Stimulated activated naive B cell treated with anti-CD40 and anti-IgM and Interleukin-4, amounts not matched to agents 10 μg/mL and 1 μg/mL and 100 μg/mL, for 72 hours (primary cell): ENCODE measurements at regions not wholly inside any gene's neighbourhood (a gene's known extent, or its start where the extent isn't known, plus 50 kb on each side); places are given as distances from the start of the nearest gene placed in this dataset.
"Not testable (repeated sequence)": the region's sequence is repeated elsewhere in the genome, so short reads cannot be mapped to it uniquely, and the experiment has no call there.

ENCODE experiments used
- ATAC-seq, 2 donors: fragments of 150-1000 bp; cut with Tn5 transposase; replicated peaks; 2 replicates each; pipeline ENCODE4 v1.10.0; 2021; ENCODE audit warnings: moderate library complexity in 1 of 2
- DNase-seq: peaks from one replicate; pipeline ENCODE4 v3.0.0; 2021
- H3K27ac Mint-ChIP-seq: one replicate; pipeline ENCODE4 v1.8.0; 2022; ENCODE audit warnings: mild to moderate bottlenecking, mixed read lengths
- H3K27me3 Mint-ChIP-seq, 2 donors: one replicate each; pipeline ENCODE4 v1.8.0; 2022; ENCODE audit warnings: mixed read lengths in 2 of 2
- H3K36me3 Mint-ChIP-seq, 2 donors: one replicate each; pipeline ENCODE4 v1.8.0; 2022; ENCODE audit warnings: mixed read lengths in 2 of 2, mild to moderate bottlenecking in 1 of 2
- H3K4me1 Mint-ChIP-seq, 2 donors: one replicate each; pipeline ENCODE4 v1.8.0; 2022; ENCODE audit warnings: mixed read lengths in 2 of 2, mild to moderate bottlenecking in 1 of 2
- H3K4me3 Mint-ChIP-seq, 2 donors: one replicate each; pipeline ENCODE4 v1.8.0; 2022; ENCODE audit warnings: mild to moderate bottlenecking in 2 of 2, mixed read lengths in 2 of 2, moderate library complexity in 1 of 2
- H3K9me3 Mint-ChIP-seq, 2 donors: one replicate each; pipeline ENCODE4 v1.8.0; 2022; ENCODE audit warnings: mixed read lengths in 2 of 2, mild to moderate bottlenecking in 1 of 2

DNA sequence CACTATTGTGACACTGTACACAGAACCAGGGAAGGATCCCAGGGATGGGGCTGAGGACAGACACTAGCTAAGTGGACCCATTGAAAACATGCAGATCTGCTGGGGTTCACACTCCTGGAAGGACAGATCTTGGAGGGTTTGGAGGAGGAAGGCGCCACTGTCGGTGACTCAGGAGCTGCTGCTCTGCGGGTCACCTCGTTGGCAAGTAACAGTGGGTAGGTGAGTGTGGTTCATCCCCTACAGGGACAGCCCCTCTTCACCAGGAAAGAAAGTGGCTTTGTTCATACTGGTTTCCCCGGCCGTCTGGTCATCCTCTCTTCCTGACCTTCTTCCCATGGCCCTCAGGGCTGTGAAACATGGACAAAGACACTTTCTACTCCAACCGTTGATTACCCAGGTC lies 100.3 kb downstream of the OR4M2 start:
- H3K27me3 Mint-ChIP-seq, H3K36me3 Mint-ChIP-seq, H3K4me1 Mint-ChIP-seq, H3K27ac Mint-ChIP-seq, H3K9me3 Mint-ChIP-seq, H3K4me3 Mint-ChIP-seq, DNase-seq, ATAC-seq: not testable (repeated sequence)

DNA sequence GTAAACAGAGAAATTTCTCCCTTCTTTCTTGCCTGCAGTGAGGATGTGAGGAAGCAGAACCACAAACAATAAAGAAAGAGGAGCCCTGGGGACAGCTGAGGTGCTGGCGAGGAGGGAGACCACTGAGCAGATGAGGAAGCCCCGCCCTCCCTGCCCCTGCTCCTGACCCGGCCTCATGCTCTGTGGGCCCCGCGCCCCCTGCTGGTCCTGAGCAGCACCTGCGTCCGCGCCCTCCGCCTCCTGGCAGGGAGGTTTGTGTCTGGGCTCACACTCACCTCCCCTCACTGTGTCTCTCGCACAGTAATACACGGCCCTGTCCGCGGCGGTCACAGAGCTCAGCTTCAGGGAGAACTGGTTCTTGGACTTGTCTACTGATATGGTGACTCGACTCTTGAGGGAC lies 104.4 kb downstream of the OR4M2 start:
- not testable (repeated sequence) for H3K36me3 Mint-ChIP-seq, DNase-seq, H3K4me3 Mint-ChIP-seq, H3K27me3 Mint-ChIP-seq, H3K9me3 Mint-ChIP-seq, H3K4me1 Mint-ChIP-seq, H3K27ac Mint-ChIP-seq
- peak in 1 of 2 donors; percentile 27 for ATAC-seq

DNA sequence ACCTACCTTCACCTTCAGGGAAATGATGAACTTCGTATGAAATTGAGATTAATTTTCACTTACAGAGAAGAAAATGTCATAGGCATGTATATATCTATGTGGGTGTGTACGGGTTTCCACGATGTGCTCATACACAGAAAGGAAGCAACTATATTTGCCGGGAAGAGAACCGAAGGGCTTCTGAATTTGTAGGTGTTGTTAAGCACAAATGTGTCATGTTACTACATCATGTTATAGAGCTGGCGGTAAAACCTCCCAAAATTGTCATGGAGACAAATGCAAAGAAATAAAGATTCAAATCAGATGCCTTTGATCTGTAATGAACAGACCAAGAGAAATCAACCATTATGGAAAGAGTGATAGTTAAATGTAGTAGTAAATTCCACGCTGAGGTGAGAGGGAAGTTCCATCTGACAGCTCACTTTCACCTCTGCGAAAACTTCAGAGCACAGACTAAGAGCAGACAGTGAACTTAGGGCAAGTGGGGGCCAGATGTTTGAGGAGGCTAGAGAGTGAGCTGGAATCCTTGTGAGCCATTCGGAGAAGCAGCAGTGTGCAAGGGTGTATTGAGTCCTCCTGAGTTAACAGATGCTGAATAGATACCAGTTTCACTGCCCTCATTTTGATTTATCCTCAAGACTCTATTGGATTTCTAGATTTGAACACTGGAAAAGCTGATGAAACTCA lies 106.7 kb downstream of the OR4M2 start:
- not testable (repeated sequence) for H3K9me3 Mint-ChIP-seq, H3K27ac Mint-ChIP-seq, DNase-seq

DNA sequence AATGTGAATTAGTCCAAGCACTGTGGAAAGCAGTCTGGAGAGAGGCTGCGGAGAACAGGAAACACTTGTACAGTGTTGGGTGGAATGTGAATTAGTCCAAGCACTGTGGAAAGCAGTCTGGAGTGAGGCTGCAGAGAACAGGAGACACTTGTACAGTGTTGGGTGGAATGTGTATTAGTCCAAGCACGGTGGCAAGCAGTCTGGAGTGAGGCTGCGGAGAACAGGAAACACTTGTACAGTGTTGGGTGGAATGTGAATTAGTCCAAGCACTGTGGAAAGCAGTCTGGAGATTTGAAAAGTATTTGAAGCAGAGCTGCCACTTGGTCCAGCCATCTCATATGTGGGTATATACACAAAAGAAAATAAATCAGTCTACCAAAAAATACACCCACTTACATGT lies 111.5 kb downstream of the OR4M2 start:
- not testable (repeated sequence) for ATAC-seq, H3K4me3 Mint-ChIP-seq

More for the DNA sequence above, 106.7 kb downstream of the OR4M2 start:
- not testable (repeated sequence) for H3K4me3 Mint-ChIP-seq, H3K27me3 Mint-ChIP-seq, H3K4me1 Mint-ChIP-seq, H3K36me3 Mint-ChIP-seq, ATAC-seq

DNA sequence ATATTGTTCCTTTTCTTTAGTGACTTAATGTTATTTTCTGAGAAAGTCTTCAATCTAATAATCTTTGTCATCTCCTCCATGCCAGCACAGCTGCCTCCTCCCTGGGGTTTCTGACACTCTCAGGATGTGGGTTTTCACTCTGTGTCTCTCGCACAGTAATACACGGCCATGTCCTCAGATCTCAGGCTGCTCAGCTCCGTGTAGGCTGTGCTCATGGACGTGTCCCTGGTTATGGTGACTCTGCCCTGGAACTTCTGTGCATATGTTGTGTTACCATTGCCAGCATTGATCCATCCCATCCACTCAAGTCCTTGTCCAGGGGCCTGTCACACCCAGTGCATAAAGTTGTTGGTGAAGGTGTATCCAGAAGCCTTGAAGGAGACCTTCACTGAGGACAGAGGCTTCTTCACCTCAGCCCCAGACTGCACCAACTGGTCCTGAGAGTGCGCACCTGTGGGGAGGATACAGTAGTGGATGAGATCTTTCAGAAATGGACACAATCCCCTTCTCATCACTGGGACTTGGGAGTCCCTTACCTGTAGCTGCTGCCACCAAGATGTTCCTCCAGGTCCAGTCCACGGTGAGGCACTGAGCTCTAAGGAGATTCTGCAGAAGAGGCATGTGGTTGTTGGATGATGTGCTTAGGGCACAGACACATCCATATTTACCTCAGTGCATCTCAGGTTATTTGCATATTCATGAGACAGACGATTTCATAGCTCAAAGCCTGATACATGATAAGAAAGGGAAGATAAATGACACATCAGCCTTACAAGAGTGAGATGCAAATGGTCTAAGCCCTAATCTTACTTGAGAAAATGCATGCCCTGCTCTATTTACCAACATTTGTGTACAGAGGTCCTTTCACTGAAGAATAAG lies 114.7 kb downstream of the OR4M2 start:
- not testable (repeated sequence) for H3K27ac Mint-ChIP-seq, H3K27me3 Mint-ChIP-seq, ATAC-seq, H3K4me3 Mint-ChIP-seq, H3K4me1 Mint-ChIP-seq, DNase-seq, H3K9me3 Mint-ChIP-seq, H3K36me3 Mint-ChIP-seq

More for the DNA sequence above, 111.5 kb downstream of the OR4M2 start:
- H3K27me3 Mint-ChIP-seq, H3K9me3 Mint-ChIP-seq, H3K36me3 Mint-ChIP-seq, H3K27ac Mint-ChIP-seq, DNase-seq, H3K4me1 Mint-ChIP-seq: not testable (repeated sequence)

DNA sequence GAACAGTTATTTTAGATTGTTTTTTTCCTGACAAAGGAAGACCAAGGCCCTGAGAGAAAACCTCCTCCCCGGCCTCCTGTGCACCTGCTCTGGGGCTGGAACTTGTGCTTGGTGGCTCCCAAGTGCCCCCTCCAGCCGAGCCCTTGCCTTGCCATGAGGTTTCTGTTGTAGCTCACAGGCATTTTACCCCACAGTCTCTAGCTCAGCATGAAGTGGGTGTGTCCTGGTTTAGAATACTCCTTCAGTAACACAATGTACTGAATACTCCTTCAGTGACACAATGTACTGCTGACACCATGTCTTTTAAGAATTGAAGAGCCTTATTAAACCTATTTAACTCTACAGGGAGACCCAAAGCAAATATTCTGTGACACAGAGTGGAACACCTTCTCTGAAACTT lies 116.1 kb downstream of the OR4M2 start:
- H3K27me3 Mint-ChIP-seq, H3K4me1 Mint-ChIP-seq, H3K9me3 Mint-ChIP-seq, ATAC-seq, H3K36me3 Mint-ChIP-seq, H3K4me3 Mint-ChIP-seq, DNase-seq, H3K27ac Mint-ChIP-seq: not testable (repeated sequence)

DNA sequence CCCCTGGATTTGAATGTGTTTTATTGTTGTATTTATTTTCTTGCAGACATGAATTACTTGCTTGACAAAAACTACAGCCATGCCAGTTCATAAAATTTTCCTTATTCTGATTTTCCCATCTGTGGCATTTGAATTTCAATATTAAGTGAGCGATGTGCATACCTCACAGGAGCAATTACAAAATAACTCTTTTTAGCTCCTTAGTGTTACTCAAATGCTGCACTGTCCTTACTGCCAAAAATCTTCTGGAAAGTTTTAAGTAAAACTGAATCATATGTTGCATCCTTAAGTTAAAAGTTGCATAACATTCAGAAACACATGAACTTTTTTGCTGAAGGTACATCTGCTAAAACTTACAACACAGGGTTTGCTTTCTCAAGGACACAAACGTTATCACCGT lies 120.1 kb downstream of the OR4M2 start:
- not testable (repeated sequence) for DNase-seq, H3K27me3 Mint-ChIP-seq, H3K9me3 Mint-ChIP-seq, H3K4me1 Mint-ChIP-seq, H3K4me3 Mint-ChIP-seq, H3K27ac Mint-ChIP-seq, H3K36me3 Mint-ChIP-seq, ATAC-seq

DNA sequence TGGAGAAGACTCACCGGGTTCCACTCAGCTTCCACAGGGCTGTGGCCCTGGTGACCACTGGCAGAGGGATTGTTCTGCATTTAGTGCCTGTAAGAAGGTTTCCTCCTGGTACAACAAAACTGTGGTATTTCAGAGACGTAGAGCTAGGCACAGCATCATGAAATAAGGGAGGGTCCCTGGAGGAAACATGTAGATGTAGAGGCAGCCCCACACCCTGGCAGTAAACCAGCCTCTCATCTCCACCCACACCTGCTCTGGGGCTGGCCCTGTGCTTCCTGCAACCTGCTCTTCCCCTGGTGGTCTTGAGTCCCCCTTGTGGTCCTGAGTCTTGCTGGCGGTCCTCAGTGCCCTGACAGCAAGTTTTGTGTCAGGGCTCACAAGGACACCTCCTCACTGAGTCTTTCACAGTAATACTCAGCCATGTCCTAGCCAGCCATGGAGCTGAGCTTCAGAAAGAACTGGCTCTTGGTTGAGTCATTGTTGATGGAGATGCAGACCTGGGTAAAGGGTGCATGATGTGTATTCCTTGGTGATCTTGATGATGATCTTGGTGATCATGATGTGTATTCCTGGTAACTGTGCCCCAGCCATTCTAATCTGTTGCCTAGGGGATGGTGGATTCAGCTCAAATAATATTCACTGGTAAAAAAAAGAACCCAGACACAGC lies 121.8 kb downstream of the OR4M2 start:
- not testable (repeated sequence) for DNase-seq

DNA sequence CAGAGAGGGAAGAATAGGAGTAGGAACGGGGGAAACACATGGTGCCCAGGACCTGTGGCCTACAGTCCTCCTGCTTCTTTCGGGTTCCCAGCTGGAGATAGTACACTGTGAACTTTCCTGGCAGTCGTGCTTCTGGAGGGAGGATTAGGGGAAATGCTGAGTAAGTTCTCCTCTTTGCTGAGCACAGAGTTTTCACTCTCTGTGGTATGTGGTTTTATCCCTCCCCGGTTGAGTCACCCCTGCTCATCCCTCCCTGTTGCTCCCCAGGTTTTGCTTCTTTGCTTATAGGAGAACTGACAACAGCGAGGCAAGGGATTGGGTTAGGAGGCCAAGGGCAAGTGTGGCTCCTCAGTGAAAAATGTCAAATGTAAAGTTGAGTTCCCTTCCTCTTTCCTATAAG lies 122.9 kb downstream of the OR4M2 start:
- not testable (repeated sequence) for H3K27me3 Mint-ChIP-seq, H3K4me3 Mint-ChIP-seq, H3K4me1 Mint-ChIP-seq, H3K27ac Mint-ChIP-seq, ATAC-seq, H3K36me3 Mint-ChIP-seq, DNase-seq, H3K9me3 Mint-ChIP-seq

More for the DNA sequence above, 121.8 kb downstream of the OR4M2 start:
- H3K9me3 Mint-ChIP-seq, H3K36me3 Mint-ChIP-seq, ATAC-seq, H3K27ac Mint-ChIP-seq, H3K4me1 Mint-ChIP-seq, H3K27me3 Mint-ChIP-seq, H3K4me3 Mint-ChIP-seq: not testable (repeated sequence)

DNA sequence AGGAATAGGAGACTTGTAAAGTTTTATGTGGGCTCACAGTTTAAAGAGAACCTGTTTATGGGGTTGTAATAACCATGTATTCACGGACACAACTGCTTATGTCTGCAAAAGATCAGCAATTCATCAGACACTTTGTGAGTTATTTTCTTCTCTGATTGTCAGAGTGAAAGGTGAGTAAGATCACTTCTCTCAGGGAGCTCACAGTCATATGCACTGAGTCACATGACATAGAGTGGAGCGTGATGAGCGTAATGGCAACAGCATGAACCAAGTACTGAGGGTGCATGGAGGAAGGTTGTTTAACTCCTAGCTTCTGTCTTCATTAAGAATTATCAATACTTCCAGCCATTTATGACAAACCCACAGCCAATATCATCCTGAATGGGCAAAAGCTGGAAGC lies 128.8 kb downstream of the OR4M2 start:
- not testable (repeated sequence) for H3K27ac Mint-ChIP-seq, H3K4me3 Mint-ChIP-seq, H3K36me3 Mint-ChIP-seq, H3K27me3 Mint-ChIP-seq, ATAC-seq, H3K4me1 Mint-ChIP-seq, DNase-seq, H3K9me3 Mint-ChIP-seq

DNA sequence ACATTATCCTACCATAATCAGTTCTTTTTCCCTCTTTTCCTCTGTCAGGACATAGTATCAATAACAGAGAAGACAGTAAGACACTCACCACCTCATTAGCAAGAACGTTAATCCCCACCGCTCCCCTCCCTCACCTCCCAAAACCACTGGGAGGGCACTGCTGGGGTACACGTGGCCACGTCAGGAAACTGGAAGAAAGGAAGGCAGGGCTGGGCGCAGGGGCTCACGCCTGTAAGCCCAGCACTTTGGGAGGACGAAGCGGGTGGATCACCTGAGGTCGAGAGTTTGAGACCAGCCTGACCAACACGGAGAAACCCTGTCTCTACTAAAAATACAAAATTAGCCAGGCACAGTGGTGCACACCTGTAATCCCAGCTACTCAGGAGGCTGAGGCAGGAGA lies 142.3 kb downstream of the OR4M2 start:
- not testable (repeated sequence) for H3K27ac Mint-ChIP-seq, H3K4me1 Mint-ChIP-seq, ATAC-seq, H3K9me3 Mint-ChIP-seq, DNase-seq, H3K36me3 Mint-ChIP-seq, H3K4me3 Mint-ChIP-seq
- H3K27me3 Mint-ChIP-seq, result peaks cover 14 to 36% of the 10 kb centered on the region in 2 donors

DNA sequence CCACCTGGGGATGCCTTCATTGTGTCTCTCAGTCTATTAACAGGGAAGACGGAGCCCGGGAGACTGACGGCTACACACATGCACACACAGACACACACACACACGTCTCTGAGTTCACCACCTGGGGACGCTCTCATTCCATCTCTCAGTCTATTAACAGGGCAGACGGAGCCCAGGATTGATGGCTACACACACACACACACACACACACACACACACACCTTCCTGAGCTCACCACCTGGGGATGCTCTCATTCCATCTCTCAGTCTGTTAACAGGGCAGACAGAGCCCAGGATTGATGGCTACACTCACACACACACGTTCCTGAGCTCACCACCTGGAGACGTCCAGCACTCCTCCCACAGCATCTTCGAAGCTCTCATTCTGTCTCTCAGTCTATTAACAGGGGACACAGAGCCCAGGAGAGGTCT lies 143.9 kb downstream of the OR4M2 start:
- no peak overlapping the region for H3K4me3 Mint-ChIP-seq
- peaks cover 19 to 45% of the 10 kb centered on the region in 2 donors for H3K27me3 Mint-ChIP-seq
- ATAC-seq (no peak), DNase-seq (no peak)
- H3K27ac Mint-ChIP-seq, result no peak overlapping the region
- H3K36me3 Mint-ChIP-seq, result no peaks in the 10 kb centered on the region
- H3K9me3 Mint-ChIP-seq, result no peaks in the 10 kb centered on the region
- peaks cover 7 to 8% of the 10 kb centered on the region in 2 donors for H3K4me1 Mint-ChIP-seq

DNA sequence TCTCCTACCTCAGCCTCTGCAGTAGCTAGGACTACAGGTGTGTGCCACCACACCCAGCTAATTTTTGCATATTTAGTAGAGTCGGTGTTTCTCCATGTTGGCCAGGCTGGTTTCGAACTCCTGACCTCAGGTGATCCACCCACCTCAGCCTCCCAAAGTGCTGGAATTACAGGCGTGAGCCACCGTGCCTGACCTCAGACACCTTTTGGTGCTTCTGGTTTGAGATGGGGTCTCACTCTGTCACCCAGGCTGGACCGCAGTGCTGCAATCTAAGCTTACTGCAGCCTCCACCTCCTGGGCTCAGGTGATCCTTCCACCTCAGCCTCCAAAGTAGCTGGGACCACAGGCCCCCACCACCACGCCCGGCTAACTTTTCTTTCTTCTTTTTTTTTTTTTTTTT lies 144.6 kb downstream of the OR4M2 start:
- not testable (repeated sequence) for H3K9me3 Mint-ChIP-seq, DNase-seq

DNA sequence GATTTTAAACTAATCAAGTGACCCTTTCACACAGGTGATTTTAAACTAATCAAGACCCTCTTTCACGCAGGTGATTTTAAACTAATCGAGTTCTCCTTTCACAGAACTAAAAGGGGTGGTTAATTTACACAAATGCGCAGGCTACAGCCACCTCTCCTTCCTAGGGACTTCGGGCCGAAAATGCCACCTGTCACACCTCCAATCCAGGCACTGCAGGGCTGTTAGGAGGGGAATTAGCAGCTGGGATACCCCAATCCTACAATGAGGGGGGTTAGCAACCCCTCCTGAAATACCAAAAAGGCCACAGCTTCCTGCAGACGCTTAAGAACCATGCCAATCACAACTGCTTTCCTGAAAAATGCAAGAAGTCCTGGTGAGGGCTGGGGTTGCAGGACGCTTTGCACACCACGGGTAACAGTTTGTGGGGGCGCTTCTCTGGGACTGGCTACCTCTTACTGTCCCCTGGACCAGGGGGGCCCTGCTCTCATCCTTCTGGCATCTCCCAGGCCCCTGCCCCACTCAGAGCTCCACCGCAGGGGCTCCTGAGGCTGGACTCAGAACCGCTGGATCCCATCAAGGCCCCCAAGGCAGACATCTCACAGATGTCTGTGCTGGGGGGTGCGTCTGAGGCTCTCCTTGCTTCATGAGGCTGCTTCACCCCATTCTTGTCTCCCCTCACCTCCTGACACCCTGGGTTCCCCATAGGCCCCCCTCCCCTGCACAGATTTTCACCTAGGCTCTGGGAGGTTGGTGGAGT lies 145.9 kb downstream of the OR4M2 start:
- Mint-ChIP-seq H3K4me1 (peaks cover 4% of the 10 kb centered on the region in 2 donors), H3K9me3 (no peaks in the 10 kb centered on the region), H3K36me3 (no peaks in the 10 kb centered on the region), H3K27ac (no peak overlapping the region), H3K4me3 (no peak overlapping the region), H3K27me3 (peaks cover 19 to 46% of the 10 kb centered on the region in 2 donors)
- DNase-seq, result no peak
- ATAC-seq, result no peak

More for the DNA sequence above, 144.6 kb downstream of the OR4M2 start:
- peaks cover 19 to 46% of the 10 kb centered on the region in 2 donors for H3K27me3 Mint-ChIP-seq
- H3K36me3 Mint-ChIP-seq, ATAC-seq, H3K4me1 Mint-ChIP-seq, H3K4me3 Mint-ChIP-seq, H3K27ac Mint-ChIP-seq: not testable (repeated sequence)
